H9 (cell line): ENCODE measurements at regions not wholly inside any gene's neighbourhood (a gene's known extent, or its start where the extent isn't known, plus 50 kb on each side); places are given as distances from the start of the nearest gene placed in this dataset.

ENCODE experiments used
- DNase-seq: peaks from one replicate; pipeline ENCODE4 v3.0.0-alpha.2; 2017
- H2AFZ ChIP-seq: one replicate; pipeline ENCODE4 v1.6.1; 2013; ENCODE audit warnings: mild to moderate bottlenecking, low read length, control low read depth, moderate library complexity
- H2AK5ac ChIP-seq: 2 replicates; pipeline ENCODE4 v1.6.1; 2013; ENCODE audit warnings: low read length, control low read depth, mixed read lengths; ENCODE audit not compliant: insufficient read length
- H2BK120ac ChIP-seq: one replicate; pipeline ENCODE4 v1.6.1; 2013; ENCODE audit warnings: low read depth, mild to moderate bottlenecking, low read length, control low read depth, inconsistent platforms; ENCODE audit not compliant: poor library complexity, severe bottlenecking
- H2BK12ac ChIP-seq: 2 replicates; pipeline ENCODE4 v1.6.1; 2013; ENCODE audit warnings: low read length, control low read depth, mixed read lengths, low read depth; ENCODE audit not compliant: insufficient read length
- H2BK15ac ChIP-seq: 2 replicates; pipeline ENCODE4 v1.6.1; 2013; ENCODE audit warnings: low read depth, low read length, control low read depth
- H2BK20ac ChIP-seq: one replicate; pipeline ENCODE4 v1.6.1; 2013; ENCODE audit warnings: low read depth, mild to moderate bottlenecking, low read length, control low read depth, inconsistent platforms; ENCODE audit not compliant: poor library complexity, severe bottlenecking
- H2BK5ac ChIP-seq: 2 replicates; pipeline ENCODE4 v1.6.1; 2013; ENCODE audit warnings: low read length, control low read depth, mixed read lengths; ENCODE audit not compliant: insufficient read length
- H3K14ac ChIP-seq: 2 replicates; pipeline ENCODE4 v1.6.1; 2013; ENCODE audit warnings: low read length, control low read depth; ENCODE audit not compliant: insufficient read depth
- H3K18ac ChIP-seq: 2 replicates; pipeline ENCODE4 v1.6.1; 2013; ENCODE audit warnings: low read depth, mild to moderate bottlenecking, mixed read lengths, low read length, control low read depth; ENCODE audit not compliant: insufficient read length
- H3K23ac ChIP-seq: 2 replicates; pipeline ENCODE4 v1.6.1; 2013; ENCODE audit warnings: low read length, control low read depth, mixed read lengths, low read depth; ENCODE audit not compliant: insufficient read length
- H3K23me2 ChIP-seq: 2 replicates; pipeline ENCODE4 v1.6.1; 2013; ENCODE audit warnings: low read depth, mild to moderate bottlenecking, mixed read lengths, low read length, control low read depth; ENCODE audit not compliant: insufficient read length, poor library complexity, severe bottlenecking
- H3K27ac ChIP-seq: 2 replicates; pipeline ENCODE4 v1.5.1; 2013; ENCODE audit warnings: low read length, control low read depth, mixed read lengths, low read depth; ENCODE audit not compliant: insufficient read length
- H3K27me3 ChIP-seq: 2 replicates; pipeline ENCODE4 v1.6.1; 2013; ENCODE audit warnings: low read length, control low read depth, inconsistent platforms; ENCODE audit not compliant: insufficient read depth
- H3K4ac ChIP-seq: 2 replicates; pipeline ENCODE4 v1.6.1; 2013; ENCODE audit warnings: low read depth, mild to moderate bottlenecking, control low read depth, inconsistent platforms, low read length, moderate library complexity
- H3K4me1 ChIP-seq: 2 replicates; pipeline ENCODE4 v1.6.1; 2013; ENCODE audit warnings: low read length, control low read depth, inconsistent platforms; ENCODE audit not compliant: insufficient read depth
- H3K4me2 ChIP-seq: 2 replicates; pipeline ENCODE4 v1.6.1; 2013; ENCODE audit warnings: low read length, control low read depth, mixed read lengths; ENCODE audit not compliant: insufficient read length, insufficient read depth
- H3K56ac ChIP-seq: 2 replicates; pipeline ENCODE4 v1.6.1; 2013; ENCODE audit warnings: low read depth, mild to moderate bottlenecking, mixed read lengths, low read length, control low read depth; ENCODE audit not compliant: insufficient read length
- H3K79me1 ChIP-seq: 2 replicates; pipeline ENCODE4 v1.6.1; 2013; ENCODE audit warnings: low read depth, mild to moderate bottlenecking, moderate library complexity, low read length, control low read depth, inconsistent platforms; ENCODE audit not compliant: insufficient read depth, poor library complexity, severe bottlenecking
- H3K79me2 ChIP-seq: 2 replicates; pipeline ENCODE4 v1.6.1; 2013; ENCODE audit warnings: low read length, control low read depth, inconsistent platforms; ENCODE audit not compliant: insufficient read depth
- H3K9ac ChIP-seq: 2 replicates; pipeline ENCODE4 v1.6.1; 2013; ENCODE audit warnings: low read length, control low read depth, mixed read lengths; ENCODE audit not compliant: insufficient read length; ENCODE audit errors: extremely low read depth
- H3K9me3 ChIP-seq: one replicate; pipeline ENCODE4 v1.6.1; 2013; ENCODE audit warnings: low read depth, low read length, inconsistent platforms; ENCODE audit not compliant: control insufficient read depth
- H3T11ph ChIP-seq: one replicate; pipeline ENCODE4 v1.6.1; 2013; ENCODE audit warnings: mild to moderate bottlenecking, low read length, control low read depth, inconsistent platforms
- H4K20me1 ChIP-seq: one replicate; pipeline ENCODE4 v1.6.1; 2013; ENCODE audit not compliant: control insufficient read depth, insufficient read length, insufficient read depth
- H4K5ac ChIP-seq: 2 replicates; pipeline ENCODE4 v1.6.1; 2013; ENCODE audit warnings: low read depth, mild to moderate bottlenecking, mixed read lengths, low read length, control low read depth; ENCODE audit not compliant: insufficient read length
- H4K8ac ChIP-seq: replicated peaks from 2 replicates; pipeline ENCODE4 v1.6.1; 2013; ENCODE audit warnings: low read length, control low read depth, mixed read lengths, low read depth; ENCODE audit not compliant: insufficient read length
- H4K91ac ChIP-seq: 2 replicates; pipeline ENCODE4 v1.6.1; 2013; ENCODE audit warnings: low read depth, mild to moderate bottlenecking, moderate library complexity, mixed read lengths, low read length, control low read depth; ENCODE audit not compliant: insufficient read length
- H3K27ac Mint-ChIP-seq, 3 experiments: 2 replicates in 2 of 3; 3 replicates in 1 of 3; pipeline ENCODE4 v1.8.0; 2020 to 2021; ENCODE audit warnings: mixed read lengths in 3 of 3, mild to moderate bottlenecking in 1 of 3, moderate library complexity in 1 of 3
- H3K27me3 Mint-ChIP-seq: 2 replicates; pipeline ENCODE4 v1.8.0; 2021; ENCODE audit warnings: low read depth, mild to moderate bottlenecking, moderate library complexity, mixed read lengths
- H3K36me3 Mint-ChIP-seq, 3 experiments: 2 replicates in 2 of 3; 3 replicates in 1 of 3; pipeline ENCODE4 v1.8.0; 2020 to 2021; ENCODE audit warnings: low read depth in 3 of 3, mixed read lengths in 3 of 3; ENCODE audit not compliant: insufficient read depth in 1 of 3
- H3K4me1 Mint-ChIP-seq, 2 experiments: 2 replicates each; pipeline ENCODE4 v1.8.0; 2020; ENCODE audit warnings: mixed read lengths in 2 of 2
- H3K4me3 Mint-ChIP-seq, 2 experiments: 2 replicates in 1 of 2; 3 replicates in 1 of 2; pipeline ENCODE4 v1.8.0; 2020 to 2021; ENCODE audit warnings: mild to moderate bottlenecking in 2 of 2, mixed read lengths in 2 of 2, moderate library complexity in 1 of 2
- H3K9me3 Mint-ChIP-seq, 2 experiments: 2 replicates in 1 of 2; 3 replicates in 1 of 2; pipeline ENCODE4 v1.8.0; 2020; ENCODE audit warnings: mild to moderate bottlenecking in 2 of 2, mixed read lengths in 2 of 2, moderate library complexity in 1 of 2
- WGBS: extraction: QIAGEN DNeasy Blood & Tissue Kit; methylation state at CpG from one replicate; pipeline ENCODE4 v1.1.7; 2013; ENCODE audit warnings: missing lambda C conversion rate, low lambda C conversion rate, mixed read lengths; ENCODE audit not compliant: insufficient read length; ENCODE audit errors: extremely low coverage; 5-methylcytosine and 5-hydroxymethylcytosine counted together
- TF ChIP-seq, protein P1 (sequence below): fragments of 200-600 bp; sonication (generic); conservative IDR thresholded peaks from 3 replicates; pipeline ENCODE4 v1.8.0; 2021; ENCODE audit warnings: antibody characterized with exemption, mild to moderate bottlenecking

DNA sequence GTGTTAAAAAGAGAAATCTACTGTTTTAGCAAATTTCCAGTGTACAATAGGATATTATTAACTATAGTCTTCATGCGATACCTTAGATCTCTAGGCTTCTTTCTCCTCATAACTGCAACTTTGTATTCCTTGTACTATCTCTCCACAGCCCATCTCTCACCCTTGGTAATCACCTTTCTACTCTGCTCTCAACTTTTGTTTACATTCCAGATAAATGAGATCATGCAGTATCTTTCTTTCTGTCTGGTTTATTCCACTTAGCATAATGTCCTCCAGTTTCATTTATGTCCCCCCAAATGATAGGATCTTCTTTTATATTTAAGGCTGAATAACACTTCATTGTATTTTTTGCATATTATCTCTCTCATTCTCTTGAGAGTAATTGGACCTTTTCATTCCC is 165.5 kb downstream of the HS3ST1 start:
- Mint-ChIP-seq H3K27ac (peak overlapping the region in 1 of 3 experiments; percentile 19; a peak in 2 of 7 replicates), H3K9me3 (no peaks in the 10 kb centered on the region), H3K4me1 (peaks cover 13 to 14% of the 10 kb centered on the region in 2 experiments), H3K36me3 (no peaks in the 10 kb centered on the region), H3K27me3 (no peaks in the 10 kb centered on the region; the same call in 1 of the 2 replicates), H3K4me3 (no peak overlapping the region)
- no peaks in the 10 kb centered on the region for H3K79me1 ChIP-seq
- H4K20me1 ChIP-seq = no peaks in the 10 kb centered on the region
- no peak overlapping the region for H2AK5ac ChIP-seq
- no peaks in the 10 kb centered on the region for H3K9me3 ChIP-seq
- H3K27me3 ChIP-seq = no peaks in the 10 kb centered on the region
- no peak overlapping the region for H2BK15ac ChIP-seq
- H3K14ac ChIP-seq = no peak overlapping the region
- no peak for DNase-seq
- H2BK12ac ChIP-seq = no peak overlapping the region
- no peak overlapping the region for H2AFZ ChIP-seq
- H4K8ac ChIP-seq = no peak overlapping the region
- no peak overlapping the region for H2BK120ac ChIP-seq
- H3K18ac ChIP-seq = no peak overlapping the region
- no peak overlapping the region for H4K5ac ChIP-seq
- no peak overlapping the region for H3K23ac ChIP-seq
- H2BK20ac ChIP-seq = no peak overlapping the region
- H4K91ac ChIP-seq = no peak overlapping the region
- H3K4me2 ChIP-seq = no peak overlapping the region
- H3K27ac ChIP-seq = no peak overlapping the region
- no peak overlapping the region for H3K9ac ChIP-seq
- H2BK5ac ChIP-seq = no peak overlapping the region
- no peak overlapping the region for H3K56ac ChIP-seq
- TF ChIP-seq, protein P1, sequence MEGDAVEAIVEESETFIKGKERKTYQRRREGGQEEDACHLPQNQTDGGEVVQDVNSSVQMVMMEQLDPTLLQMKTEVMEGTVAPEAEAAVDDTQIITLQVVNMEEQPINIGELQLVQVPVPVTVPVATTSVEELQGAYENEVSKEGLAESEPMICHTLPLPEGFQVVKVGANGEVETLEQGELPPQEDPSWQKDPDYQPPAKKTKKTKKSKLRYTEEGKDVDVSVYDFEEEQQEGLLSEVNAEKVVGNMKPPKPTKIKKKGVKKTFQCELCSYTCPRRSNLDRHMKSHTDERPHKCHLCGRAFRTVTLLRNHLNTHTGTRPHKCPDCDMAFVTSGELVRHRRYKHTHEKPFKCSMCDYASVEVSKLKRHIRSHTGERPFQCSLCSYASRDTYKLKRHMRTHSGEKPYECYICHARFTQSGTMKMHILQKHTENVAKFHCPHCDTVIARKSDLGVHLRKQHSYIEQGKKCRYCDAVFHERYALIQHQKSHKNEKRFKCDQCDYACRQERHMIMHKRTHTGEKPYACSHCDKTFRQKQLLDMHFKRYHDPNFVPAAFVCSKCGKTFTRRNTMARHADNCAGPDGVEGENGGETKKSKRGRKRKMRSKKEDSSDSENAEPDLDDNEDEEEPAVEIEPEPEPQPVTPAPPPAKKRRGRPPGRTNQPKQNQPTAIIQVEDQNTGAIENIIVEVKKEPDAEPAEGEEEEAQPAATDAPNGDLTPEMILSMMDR = no peak
- WGBS = no CpG with 5 or more reads among the region's 1 CpG
- no peak overlapping the region for H3T11ph ChIP-seq
- no peaks in the 10 kb centered on the region for H3K79me2 ChIP-seq
- H3K4me1 ChIP-seq = no peaks in the 10 kb centered on the region; the same call in 1 of the 2 replicates
- H3K4ac ChIP-seq = no peak overlapping the region
- H3K23me2 ChIP-seq = no peaks in the 10 kb centered on the region
